ENCODE measurements at regions not wholly inside any gene's neighbourhood (a gene's known extent, or its start where the extent isn't known, plus 50 kb on each side); places are given as distances from the start of the nearest gene placed in this dataset.

DNA sequence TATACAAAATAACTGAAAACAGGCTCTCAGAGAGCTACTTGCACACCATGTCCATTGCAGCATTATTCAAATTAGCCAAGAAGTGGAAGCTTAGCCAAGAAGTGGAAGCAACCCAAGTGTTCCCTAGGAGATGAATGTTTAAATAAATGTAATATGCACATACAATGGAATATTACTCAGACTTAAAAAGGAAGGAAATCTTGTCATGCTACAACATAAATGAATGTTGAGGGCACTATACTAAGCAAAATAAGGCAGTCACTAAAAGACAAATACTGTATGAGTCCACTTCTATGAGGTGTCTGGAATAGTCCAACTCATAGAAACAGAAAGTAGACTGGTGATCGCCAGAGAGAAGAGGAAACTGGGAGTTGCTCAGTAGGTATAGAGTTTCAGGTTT, 438.1 kb downstream of the MAT2B start:
- Mint-ChIP-seq H3K9me3 (ENCODE audit: low read depth) (peaks cover 12% of the 10 kb centered on the region), H3K4me3 (ENCODE audit: unreplicated experiment) (no peak overlapping the region), H3K27ac (ENCODE audit: unreplicated experiment) (no peak overlapping the region)

DNA sequence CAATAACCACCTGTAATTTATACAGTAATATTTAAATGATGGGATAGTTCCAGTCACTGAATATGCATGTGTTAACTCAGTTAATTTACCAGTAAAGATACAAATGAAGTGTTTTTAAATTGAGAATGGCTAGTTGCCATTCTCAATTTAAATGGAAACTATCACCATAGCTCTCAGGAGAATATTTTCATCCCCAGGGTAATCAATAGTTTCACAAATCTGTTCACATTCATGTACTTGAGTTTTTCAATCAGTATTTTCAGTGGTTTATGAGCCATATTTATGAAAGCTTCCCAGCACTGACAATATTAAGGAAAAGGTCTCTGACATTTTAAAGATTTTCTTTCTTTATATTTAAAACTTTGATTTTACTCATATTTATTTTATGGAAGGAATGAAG, 439.3 kb downstream of the MAT2B start:
- DNase-seq (ENCODE audit: low spot score) = no peak
- no peak overlapping the region for H3K4me3 Mint-ChIP-seq (ENCODE audit: unreplicated experiment)
- no peaks in the 10 kb centered on the region for H3K4me1 Mint-ChIP-seq (ENCODE audit: low read depth)
- H3K27ac Mint-ChIP-seq (ENCODE audit: unreplicated experiment) = no peak overlapping the region
- no peaks in the 10 kb centered on the region for H3K36me3 Mint-ChIP-seq (ENCODE audit: low read depth)
- TF ChIP-seq, protein P1, sequence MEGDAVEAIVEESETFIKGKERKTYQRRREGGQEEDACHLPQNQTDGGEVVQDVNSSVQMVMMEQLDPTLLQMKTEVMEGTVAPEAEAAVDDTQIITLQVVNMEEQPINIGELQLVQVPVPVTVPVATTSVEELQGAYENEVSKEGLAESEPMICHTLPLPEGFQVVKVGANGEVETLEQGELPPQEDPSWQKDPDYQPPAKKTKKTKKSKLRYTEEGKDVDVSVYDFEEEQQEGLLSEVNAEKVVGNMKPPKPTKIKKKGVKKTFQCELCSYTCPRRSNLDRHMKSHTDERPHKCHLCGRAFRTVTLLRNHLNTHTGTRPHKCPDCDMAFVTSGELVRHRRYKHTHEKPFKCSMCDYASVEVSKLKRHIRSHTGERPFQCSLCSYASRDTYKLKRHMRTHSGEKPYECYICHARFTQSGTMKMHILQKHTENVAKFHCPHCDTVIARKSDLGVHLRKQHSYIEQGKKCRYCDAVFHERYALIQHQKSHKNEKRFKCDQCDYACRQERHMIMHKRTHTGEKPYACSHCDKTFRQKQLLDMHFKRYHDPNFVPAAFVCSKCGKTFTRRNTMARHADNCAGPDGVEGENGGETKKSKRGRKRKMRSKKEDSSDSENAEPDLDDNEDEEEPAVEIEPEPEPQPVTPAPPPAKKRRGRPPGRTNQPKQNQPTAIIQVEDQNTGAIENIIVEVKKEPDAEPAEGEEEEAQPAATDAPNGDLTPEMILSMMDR (IDR thresholded peaks at IDR 0.05) = no peak
- no peaks in the 10 kb centered on the region for H3K27me3 Mint-ChIP-seq (ENCODE audit: low read depth)
- H3K9me3 Mint-ChIP-seq (ENCODE audit: low read depth) = peaks cover 14% of the 10 kb centered on the region

More for the DNA sequence above, 438.1 kb downstream of the MAT2B start:
- TF ChIP-seq, protein P1 (IDR thresholded peaks at IDR 0.05) = no peak
- no peaks in the 10 kb centered on the region for H3K36me3 Mint-ChIP-seq (ENCODE audit: low read depth)
- no peaks in the 10 kb centered on the region for H3K4me1 Mint-ChIP-seq (ENCODE audit: low read depth)
- no peak for DNase-seq (ENCODE audit: low spot score)
- H3K27me3 Mint-ChIP-seq (ENCODE audit: low read depth) = no peaks in the 10 kb centered on the region

DNA sequence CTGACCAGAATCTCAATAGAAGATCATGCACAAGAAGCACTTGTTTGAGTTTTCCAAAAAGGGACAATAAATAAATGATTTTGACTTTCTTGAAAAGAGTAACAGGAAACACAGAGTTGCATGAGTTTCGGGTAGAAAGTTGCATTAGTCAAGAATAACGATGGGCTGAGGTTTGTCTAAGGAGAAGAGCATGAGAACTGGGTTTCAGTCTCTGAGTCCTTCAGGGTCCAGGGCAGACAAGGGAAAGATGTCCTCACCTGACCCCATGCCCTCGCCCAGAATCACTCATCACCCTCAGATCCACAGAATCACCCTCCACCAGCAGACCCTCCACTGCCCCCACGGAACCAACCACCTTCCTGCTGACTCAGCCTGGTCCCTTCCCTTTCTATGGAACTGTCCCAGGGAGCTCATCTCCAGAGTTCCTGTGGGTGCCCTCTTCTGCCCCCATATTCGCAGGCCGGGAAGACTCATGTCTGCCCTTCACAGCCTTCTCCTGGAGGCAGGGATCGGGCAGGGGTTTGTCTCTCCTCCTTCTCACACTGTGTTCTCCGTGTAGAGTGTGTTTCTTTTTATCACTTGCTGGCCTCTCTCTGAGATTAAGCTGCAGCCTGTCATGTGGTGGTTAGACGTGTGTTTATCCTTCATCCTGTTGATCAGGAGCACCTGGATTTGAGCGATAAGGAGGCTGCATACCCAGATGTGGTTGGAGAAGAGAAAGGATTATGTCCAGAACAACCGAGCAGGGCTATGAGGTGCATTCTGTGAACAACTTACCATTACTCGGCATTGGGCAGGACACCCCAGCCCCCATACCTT, 442.6 kb downstream of the MAT2B start:
- no peaks in the 10 kb centered on the region for H3K27me3 Mint-ChIP-seq (ENCODE audit: low read depth)
- DNase-seq (ENCODE audit: low spot score) = no peak
- no peaks in the 10 kb centered on the region for H3K36me3 Mint-ChIP-seq (ENCODE audit: low read depth)
- peaks cover 14% of the 10 kb centered on the region for H3K9me3 Mint-ChIP-seq (ENCODE audit: low read depth)
- H3K4me1 Mint-ChIP-seq (ENCODE audit: low read depth) = no peaks in the 10 kb centered on the region
- H3K27ac Mint-ChIP-seq (ENCODE audit: unreplicated experiment) = no peak overlapping the region
- H3K4me3 Mint-ChIP-seq (ENCODE audit: unreplicated experiment) = no peak overlapping the region
- TF ChIP-seq, protein P1 (IDR thresholded peaks at IDR 0.05) = no peak

DNA sequence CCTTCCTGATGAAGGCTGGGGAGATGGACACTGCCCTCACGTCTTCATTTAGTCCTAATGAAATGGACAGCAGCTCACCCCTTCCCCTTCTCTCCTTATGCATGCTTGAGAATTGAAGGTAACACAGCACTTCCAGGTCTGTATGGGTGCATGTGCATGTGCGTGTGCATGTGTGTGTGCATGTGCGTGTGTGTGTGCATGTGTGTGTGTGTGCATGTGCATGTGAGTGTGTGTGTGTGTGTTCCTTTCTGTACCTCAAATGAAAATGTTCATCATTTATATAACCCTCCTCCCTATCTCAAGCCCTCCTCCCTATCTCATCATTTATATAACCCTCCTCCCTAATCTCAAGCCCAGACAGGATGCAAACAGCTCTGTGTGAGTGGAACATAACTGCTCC, 444.8 kb downstream of the MAT2B start:
- Mint-ChIP-seq H3K9me3 (ENCODE audit: low read depth) (peaks cover 14% of the 10 kb centered on the region), H3K27me3 (ENCODE audit: low read depth) (no peaks in the 10 kb centered on the region), H3K4me3 (ENCODE audit: unreplicated experiment) (no peak overlapping the region), H3K36me3 (ENCODE audit: low read depth) (no peaks in the 10 kb centered on the region), H3K27ac (ENCODE audit: unreplicated experiment) (no peak overlapping the region), H3K4me1 (ENCODE audit: low read depth) (no peaks in the 10 kb centered on the region)
- DNase-seq (ENCODE audit: low spot score) = no peak
- TF ChIP-seq, protein P1 (IDR thresholded peaks at IDR 0.05) = no peak

DNA sequence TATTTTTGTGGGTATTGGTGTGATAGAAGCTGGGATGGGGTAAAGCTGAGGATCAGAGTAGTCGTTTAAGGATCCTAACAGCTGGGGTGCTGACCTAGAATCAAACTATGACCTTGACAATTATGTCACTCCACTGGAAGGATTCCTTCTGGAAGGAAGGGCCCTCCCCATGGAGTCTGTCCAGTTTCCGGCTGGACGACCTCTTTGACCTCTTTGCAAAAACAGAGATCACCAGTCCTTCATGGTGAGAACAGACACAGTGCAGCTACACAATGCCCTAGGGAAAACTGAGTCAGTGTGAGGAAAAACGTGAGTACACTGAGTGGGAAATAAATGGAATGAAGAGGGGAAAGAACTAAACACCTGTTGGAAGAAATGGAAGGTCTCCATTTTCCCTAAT, 445.6 kb downstream of the MAT2B start:
- Mint-ChIP-seq H3K27me3 (ENCODE audit: low read depth) (no peaks in the 10 kb centered on the region), H3K4me3 (ENCODE audit: unreplicated experiment) (no peak overlapping the region), H3K27ac (ENCODE audit: unreplicated experiment) (no peak overlapping the region), H3K4me1 (ENCODE audit: low read depth) (no peaks in the 10 kb centered on the region), H3K9me3 (ENCODE audit: low read depth) (peaks cover 14% of the 10 kb centered on the region), H3K36me3 (ENCODE audit: low read depth) (no peaks in the 10 kb centered on the region)
- no peak for DNase-seq (ENCODE audit: low spot score)
- TF ChIP-seq, protein P1 (IDR thresholded peaks at IDR 0.05) = no peak
